ENCODE measurements at regions not wholly inside any gene's neighbourhood (a gene's known extent, or its start where the extent isn't known, plus 50 kb on each side); places are given as distances from the start of the nearest gene placed in this dataset.
"Not testable (repeated sequence)": the region's sequence is repeated elsewhere in the genome, so short reads cannot be mapped to it uniquely, and the experiment has no call there.

DNA sequence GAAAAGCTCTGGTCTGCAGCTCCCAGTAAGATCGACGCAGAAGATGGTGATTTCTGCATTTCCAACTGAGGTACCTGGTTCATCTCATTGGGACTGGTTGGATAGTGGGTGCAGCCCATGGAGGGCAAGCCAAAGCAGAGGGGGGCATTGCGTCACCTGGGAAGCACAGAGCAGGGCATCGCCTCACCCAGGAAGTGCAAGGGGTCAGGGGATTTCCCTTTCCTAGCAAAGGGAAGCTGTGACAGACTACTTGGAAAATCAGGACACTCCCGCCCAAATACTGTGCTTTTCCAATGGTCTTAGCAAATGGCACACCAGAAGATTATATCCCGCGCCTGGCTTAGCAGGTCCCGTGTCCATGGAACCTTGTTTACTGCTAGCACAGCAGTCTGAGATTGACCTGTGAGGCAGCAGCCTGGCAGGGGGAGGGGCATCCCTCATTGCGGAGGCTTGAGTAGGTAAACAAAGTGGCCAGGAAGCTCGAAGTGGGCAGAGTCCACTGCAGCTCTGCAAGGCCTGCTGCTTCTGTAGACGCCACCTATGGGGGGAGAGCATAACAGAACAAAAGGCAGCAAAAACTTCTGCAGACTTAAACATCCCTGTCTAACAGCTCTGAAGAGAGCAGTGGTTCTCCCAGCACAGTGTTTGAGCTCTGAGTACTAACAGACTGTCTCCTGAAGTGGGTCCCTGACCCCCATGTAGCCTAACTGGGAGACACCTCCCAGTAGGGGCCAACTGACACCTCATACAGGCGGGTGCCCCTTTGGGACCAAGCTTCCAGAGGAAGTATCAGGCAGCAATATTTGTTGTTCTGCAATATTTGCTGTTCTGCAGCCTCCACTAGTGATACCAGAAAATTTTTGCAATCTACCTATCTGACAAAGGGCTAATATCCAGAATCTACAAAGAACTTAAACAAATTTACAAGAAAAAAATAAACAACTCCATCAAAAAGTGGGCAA, 871.7 kb downstream of the IGSF11 start:
- not testable (repeated sequence) for H3K4me3 Mint-ChIP-seq; H3K4me1 Mint-ChIP-seq; H3K27me3 Mint-ChIP-seq (ENCODE audit: low read depth in 3 of 3); H3K27ac Mint-ChIP-seq; H3K36me3 Mint-ChIP-seq; DNase-seq
- peaks cover 8 to 44% (median 28%) of the 10 kb centered on the region in 6 donors for H3K9me3 Mint-ChIP-seq

GRCh38 chr3:118165413-118165812, 869.2 kb downstream of the IGSF11 start:
- H3K4me1 Mint-ChIP-seq: no peaks in the 10 kb centered on the region
- H3K27me3 Mint-ChIP-seq (ENCODE audit: low read depth in 3 of 3): no peaks in the 10 kb centered on the region
- peaks cover 10 to 50% (median 30%) of the 10 kb centered on the region in 6 donors for H3K9me3 Mint-ChIP-seq

GRCh38 chr3:118167571-118167970, 867.1 kb downstream of the IGSF11 start:
- Mint-ChIP-seq H3K27ac (no peak overlapping the region), H3K27me3 (ENCODE audit: low read depth in 3 of 3) (peaks cover 0 to 2% (median 0%) of the 10 kb centered on the region in 3 donors), H3K4me1 (no peaks in the 10 kb centered on the region), H3K4me3 (no peak overlapping the region), H3K9me3 (peaks cover 7 to 48% (median 31%) of the 10 kb centered on the region in 6 donors), H3K36me3 (peaks cover 0 to 2% (median 0%) of the 10 kb centered on the region in 3 donors)
- no peak for DNase-seq

More at GRCh38 chr3:118165413-118165812, 869.2 kb downstream of the IGSF11 start:
- Mint-ChIP-seq H3K36me3 (no peaks in the 10 kb centered on the region), H3K27ac (no peak overlapping the region), H3K4me3 (no peak overlapping the region)
- no peak for DNase-seq

- peaks cover 7 to 50% (median 29%) of the 10 kb centered on the region in 6 donors for H3K9me3 Mint-ChIP-seq
- no peak overlapping the region for H3K27ac Mint-ChIP-seq
- H3K36me3 Mint-ChIP-seq: peaks cover 0 to 2% (median 0%) of the 10 kb centered on the region in 3 donors
- no peak for DNase-seq
- H3K4me1 Mint-ChIP-seq: no peaks in the 10 kb centered on the region
- H3K4me3 Mint-ChIP-seq: no peak overlapping the region
- peaks cover 0 to 2% (median 0%) of the 10 kb centered on the region in 3 donors for H3K27me3 Mint-ChIP-seq (ENCODE audit: low read depth in 3 of 3)
Measured at GRCh38 chr3:118168175-118168574, 866.5 kb downstream of the IGSF11 start.

- Mint-ChIP-seq H3K27me3 (ENCODE audit: low read depth in 3 of 3) (peaks cover 0 to 2% (median 0%) of the 10 kb centered on the region in 3 donors), H3K9me3 (peaks cover 7 to 55% (median 35%) of the 10 kb centered on the region in 6 donors), H3K4me1 (no peaks in the 10 kb centered on the region), H3K27ac (no peak overlapping the region), H3K4me3 (no peak overlapping the region), H3K36me3 (peaks cover 0 to 2% (median 0%) of the 10 kb centered on the region in 3 donors)
- DNase-seq: no peak
Measured at GRCh38 chr3:118171236-118171852, 863.3 kb downstream of the IGSF11 start.

- no peak overlapping the region for H3K4me3 Mint-ChIP-seq
- H3K9me3 Mint-ChIP-seq: peaks cover 7 to 62% (median 42%) of the 10 kb centered on the region in 6 donors
- peaks cover 0 to 4% (median 0%) of the 10 kb centered on the region in 3 donors for H3K36me3 Mint-ChIP-seq
- peaks cover 0 to 4% (median under 1%) of the 10 kb centered on the region in 3 donors for H3K27me3 Mint-ChIP-seq (ENCODE audit: low read depth in 3 of 3)
- no peak for DNase-seq
- no peaks in the 10 kb centered on the region for H3K4me1 Mint-ChIP-seq
- no peak overlapping the region for H3K27ac Mint-ChIP-seq
Measured at GRCh38 chr3:118180853-118181252, 853.8 kb downstream of the IGSF11 start.

- Mint-ChIP-seq H3K27me3 (ENCODE audit: low read depth in 3 of 3) (peaks cover 0 to 4% (median 2%) of the 10 kb centered on the region in 3 donors), H3K4me3 (no peak overlapping the region), H3K36me3 (peaks cover 0 to 4% (median 0%) of the 10 kb centered on the region in 3 donors), H3K9me3 (peaks cover 7 to 63% (median 40%) of the 10 kb centered on the region in 6 donors), H3K4me1 (no peaks in the 10 kb centered on the region), H3K27ac (no peak overlapping the region)
- DNase-seq: no peak
Measured at GRCh38 chr3:118181274-118181673, 853.4 kb downstream of the IGSF11 start.

DNA sequence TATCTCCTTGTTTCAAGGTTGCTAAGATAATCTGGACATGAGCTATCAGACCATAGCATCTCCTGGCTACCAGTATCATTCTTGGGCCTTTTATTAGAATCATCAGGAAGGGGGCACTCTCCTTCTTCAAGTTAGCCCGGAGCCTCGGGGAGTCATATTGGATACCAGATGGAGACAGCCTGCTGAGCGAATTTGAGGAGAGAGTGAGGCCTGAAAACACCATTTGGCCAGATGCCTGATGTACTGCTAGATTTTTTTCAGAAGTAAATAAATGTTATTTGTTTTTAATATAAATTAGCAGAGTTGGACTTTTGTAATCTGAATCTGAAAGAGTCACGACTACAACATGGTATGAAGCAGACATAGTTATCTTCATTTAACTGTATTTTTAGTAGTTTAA, 848.6 kb downstream of the IGSF11 start:
- Mint-ChIP-seq H3K4me3 (no peak overlapping the region), H3K27me3 (ENCODE audit: low read depth in 3 of 3) (peaks cover 0 to 3% (median 2%) of the 10 kb centered on the region in 3 donors), H3K36me3 (no peaks in the 10 kb centered on the region), H3K27ac (no peak overlapping the region), H3K9me3 (peaks cover 4 to 53% (median 31%) of the 10 kb centered on the region in 6 donors), H3K4me1 (no peaks in the 10 kb centered on the region)
- no peak for DNase-seq

GRCh38 chr3:118187221-118187620, 847.4 kb downstream of the IGSF11 start:
- Mint-ChIP-seq H3K27ac (no peak overlapping the region), H3K4me3 (no peak overlapping the region), H3K36me3 (no peaks in the 10 kb centered on the region), H3K9me3 (peaks cover 2 to 51% (median 36%) of the 10 kb centered on the region in 6 donors), H3K4me1 (no peaks in the 10 kb centered on the region), H3K27me3 (ENCODE audit: low read depth in 3 of 3) (peaks cover 0 to 3% (median 2%) of the 10 kb centered on the region in 3 donors)
- DNase-seq: no peak

- H3K27me3 Mint-ChIP-seq (ENCODE audit: low read depth in 3 of 3): no peaks in the 10 kb centered on the region
- no peak overlapping the region for H3K4me3 Mint-ChIP-seq
- no peak for DNase-seq
- H3K36me3 Mint-ChIP-seq: peaks cover 0 to 11% (median 0%) of the 10 kb centered on the region in 3 donors
- H3K27ac Mint-ChIP-seq: no peak overlapping the region
- no peaks in the 10 kb centered on the region for H3K4me1 Mint-ChIP-seq
- H3K9me3 Mint-ChIP-seq: peaks cover 13 to 77% (median 57%) of the 10 kb centered on the region in 6 donors
Measured at GRCh38 chr3:118196183-118196582, 838.5 kb downstream of the IGSF11 start.

- no peak for DNase-seq
- peaks cover 0 to 11% (median 0%) of the 10 kb centered on the region in 3 donors for H3K36me3 Mint-ChIP-seq
- H3K9me3 Mint-ChIP-seq: peaks cover 12 to 71% (median 52%) of the 10 kb centered on the region in 6 donors
- no peaks in the 10 kb centered on the region for H3K4me1 Mint-ChIP-seq
- no peak overlapping the region for H3K27ac Mint-ChIP-seq
- no peaks in the 10 kb centered on the region for H3K27me3 Mint-ChIP-seq (ENCODE audit: low read depth in 3 of 3)
- no peak overlapping the region for H3K4me3 Mint-ChIP-seq
Measured at GRCh38 chr3:118199044-118199443, 835.6 kb downstream of the IGSF11 start.

DNA sequence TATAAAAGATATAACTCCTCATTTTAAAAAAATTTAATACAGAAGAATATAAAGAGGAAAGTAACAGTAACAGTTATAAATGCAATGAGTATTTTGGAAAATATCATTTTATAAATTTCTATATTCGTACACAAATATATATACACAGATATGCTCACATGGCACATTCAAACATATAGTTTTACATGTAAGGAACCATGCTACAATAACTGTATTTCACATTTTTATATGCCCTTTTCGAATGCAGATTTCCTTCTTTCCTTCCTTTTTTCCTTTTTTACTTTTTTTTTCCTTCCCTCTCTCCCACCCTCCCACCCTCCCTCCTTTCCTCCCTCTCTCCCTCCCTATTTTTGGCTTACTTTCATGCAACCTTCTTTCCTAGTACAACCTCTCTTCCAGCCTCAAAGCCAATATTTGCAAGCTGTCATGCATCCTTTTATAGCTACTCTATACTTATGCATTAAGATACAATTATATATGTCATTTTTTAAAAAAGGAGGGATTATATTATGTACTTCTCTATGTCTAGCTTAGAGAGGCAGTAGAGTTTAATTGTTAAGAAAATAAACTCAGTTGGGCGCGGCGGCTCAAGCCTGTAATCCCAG, 830.5 kb downstream of the IGSF11 start:
- DNase-seq: no peak
- no peak overlapping the region for H3K4me3 Mint-ChIP-seq
- H3K9me3 Mint-ChIP-seq: peaks cover 6 to 54% (median 30%) of the 10 kb centered on the region in 6 donors
- H3K27me3 Mint-ChIP-seq (ENCODE audit: low read depth in 3 of 3): no peaks in the 10 kb centered on the region
- H3K4me1 Mint-ChIP-seq: no peaks in the 10 kb centered on the region
- H3K36me3 Mint-ChIP-seq: peaks cover 0 to 4% (median 0%) of the 10 kb centered on the region in 3 donors
- H3K27ac Mint-ChIP-seq: no peak overlapping the region

- no peak overlapping the region for H3K4me3 Mint-ChIP-seq
- no peak for DNase-seq
- no peaks in the 10 kb centered on the region for H3K36me3 Mint-ChIP-seq
- H3K4me1 Mint-ChIP-seq: no peaks in the 10 kb centered on the region
- no peaks in the 10 kb centered on the region for H3K27me3 Mint-ChIP-seq (ENCODE audit: low read depth in 3 of 3)
- peaks cover 2 to 32% (median 20%) of the 10 kb centered on the region in 6 donors for H3K9me3 Mint-ChIP-seq
- H3K27ac Mint-ChIP-seq: no peak overlapping the region
Measured at GRCh38 chr3:118207271-118207670, 827.4 kb downstream of the IGSF11 start.
